GM23338 (cell line): ENCODE measurements at regions not wholly inside any gene's neighbourhood (a gene's known extent, or its start where the extent isn't known, plus 50 kb on each side); places are given as distances from the start of the nearest gene placed in this dataset.
A peak's percentile ranks its signal among the peaks of the same experiment; 100 is the strongest.

Experiments
- ATAC-seq: fragments of 200-7000 bp; cut with Tn5 transposase; 3 replicates; pipeline ENCODE4 v1.9.1; 2020
- DNase-seq: peaks from one replicate; pipeline ENCODE4 v3.0.0-alpha.2; 2015; ENCODE audit warnings: low spot score
- H2AFZ ChIP-seq: fragments of 200-600 bp; sonication (generic); 2 replicates; pipeline ENCODE4 v1.8.0; 2016; ENCODE audit warnings: antibody characterized with exemption, mild to moderate bottlenecking, moderate library complexity
- H3F3A ChIP-seq: fragments of 200-600 bp; sonication (generic); replicated peaks from 2 replicates; pipeline ENCODE4 v1.8.0; 2017; ENCODE audit warnings: antibody characterized with exemption, mixed run types, low read depth
- H3K27ac ChIP-seq: fragments of 200-600 bp; sonication (generic); 2 replicates; pipeline ENCODE4 v1.6.1; 2016; ENCODE audit warnings: low read depth
- H3K27me3 ChIP-seq: fragments of 200-600 bp; sonication (generic); 2 replicates; pipeline ENCODE4 v1.8.0; 2016; ENCODE audit warnings: mild to moderate bottlenecking, mixed run types, moderate library complexity; ENCODE audit not compliant: insufficient read depth
- H3K36me3 ChIP-seq: fragments of 200-600 bp; sonication (generic); 2 replicates; pipeline ENCODE4 v1.8.0; 2016; ENCODE audit warnings: mild to moderate bottlenecking; ENCODE audit not compliant: insufficient read depth
- H3K4me1 ChIP-seq: fragments of 200-600 bp; sonication (generic); 2 replicates; pipeline ENCODE4 v1.8.0; 2016; ENCODE audit warnings: mild to moderate bottlenecking, moderate library complexity; ENCODE audit not compliant: insufficient read depth
- H3K4me2 ChIP-seq: fragments of 200-600 bp; sonication (generic); 2 replicates; pipeline ENCODE4 v1.7.1; 2017; ENCODE audit warnings: mixed run types
- H3K4me3 ChIP-seq: fragments of 200-600 bp; sonication (generic); 2 replicates; pipeline ENCODE4 v1.6.1; 2016; ENCODE audit warnings: mixed run types
- H3K79me2 ChIP-seq: fragments of 200-600 bp; sonication (generic); replicated peaks from 2 replicates; pipeline ENCODE4 v1.8.0; 2017; ENCODE audit warnings: mild to moderate bottlenecking; ENCODE audit not compliant: insufficient read depth
- H3K9me2 ChIP-seq: fragments of 200-600 bp; sonication (generic); 2 replicates; pipeline ENCODE4 v1.8.0; 2017; ENCODE audit not compliant: insufficient read depth
- H4K20me1 ChIP-seq: fragments of 200-600 bp; sonication (generic); replicated peaks from 2 replicates; pipeline ENCODE4 v1.8.0; 2017; ENCODE audit warnings: mild to moderate bottlenecking; ENCODE audit not compliant: insufficient read depth
- H3K27ac Mint-ChIP-seq: 2 replicates; pipeline ENCODE4 v1.8.0; 2020; ENCODE audit warnings: inconsistent platforms, mild to moderate bottlenecking, moderate library complexity, mixed read lengths
- H3K27me3 Mint-ChIP-seq: 3 replicates; pipeline ENCODE4 v1.8.0; 2022; ENCODE audit warnings: low read depth, mild to moderate bottlenecking, moderate library complexity, mixed read lengths, inconsistent platforms; ENCODE audit not compliant: insufficient read depth, poor library complexity
- H3K36me3 Mint-ChIP-seq: 3 replicates; pipeline ENCODE4 v1.8.0; 2021; ENCODE audit warnings: low read depth, mild to moderate bottlenecking, inconsistent platforms, moderate library complexity, mixed read lengths
- H3K4me1 Mint-ChIP-seq: 3 replicates; pipeline ENCODE4 v1.8.0; 2020; ENCODE audit warnings: mild to moderate bottlenecking, inconsistent platforms, mixed read lengths
- H3K4me3 Mint-ChIP-seq: 3 replicates; pipeline ENCODE4 v1.8.0; 2021; ENCODE audit warnings: moderate library complexity, mild to moderate bottlenecking, inconsistent platforms, mixed read lengths
- H3K9me3 Mint-ChIP-seq: 3 replicates; pipeline ENCODE4 v1.8.0; 2020; ENCODE audit warnings: moderate library complexity, mild to moderate bottlenecking, inconsistent platforms, mixed read lengths
- CTCF ChIP-seq, 2 experiments: fragments of 200-600 bp in 1 of 2; sonication (generic) in 1 of 2; conservative IDR thresholded peaks; 2 replicates each; pipeline versions ENCODE4 v1.5.1 to v1.6.1; 2016 to 2017; ENCODE audit warnings: antibody characterized with exemption in 2 of 2, low read depth in 2 of 2, mild to moderate bottlenecking in 2 of 2, moderate library complexity in 1 of 2
- EZH2 ChIP-seq: fragments of 200-600 bp; sonication (generic); IDR thresholded peaks from one replicate; pipeline ENCODE4 v1.8.0; 2017; ENCODE audit warnings: antibody characterized with exemption, mild to moderate bottlenecking, low read depth; ENCODE audit not compliant: unreplicated experiment
- EZH2phosphoT487 ChIP-seq: fragments of 200-600 bp; sonication (generic); IDR thresholded peaks from one replicate; pipeline ENCODE4 v1.8.1; 2018; ENCODE audit warnings: antibody characterized with exemption; ENCODE audit not compliant: unreplicated experiment
- JUNB ChIP-seq: IDR thresholded peaks from one replicate; pipeline ENCODE4 v1.6.1; 2016; ENCODE audit warnings: antibody characterized with exemption; ENCODE audit not compliant: unreplicated experiment
- NANOG ChIP-seq: IDR thresholded peaks from 2 replicates; pipeline ENCODE4 v1.6.1; 2016; ENCODE audit warnings: antibody characterized with exemption, borderline replicate concordance
- REST ChIP-seq: IDR thresholded peaks from one replicate; pipeline ENCODE4 v1.6.1; 2018; ENCODE audit warnings: antibody characterized with exemption; ENCODE audit not compliant: unreplicated experiment
- STAT1 ChIP-seq: IDR thresholded peaks from one replicate; pipeline ENCODE4 v1.6.1; 2016; ENCODE audit warnings: antibody characterized with exemption; ENCODE audit not compliant: unreplicated experiment
- ZNF114 ChIP-seq: fragments of 250-450 bp; sonication (Bioruptor Pico); IDR thresholded peaks from 2 replicates; pipeline ENCODE4 v1.5.0; 2020; ENCODE audit warnings: mild to moderate bottlenecking, moderate library complexity
- ZNF462 ChIP-seq: fragments of 250-450 bp; sonication (Bioruptor Pico); IDR thresholded peaks from 2 replicates; pipeline ENCODE4 v1.5.0; 2020; ENCODE audit warnings: mild to moderate bottlenecking, moderate library complexity

- H3K4me2 ChIP-seq, result no peak overlapping the region
- TF ChIP-seq ZNF462 (CRISPR knock-in tag), result no peak
- TF ChIP-seq NANOG, result no peak
- TF ChIP-seq ZNF114 (CRISPR knock-in tag), result no peak
- no peak for TF ChIP-seq JUNB
- no peak for TF ChIP-seq CTCF (conservative IDR thresholded peaks at IDR 0.05; ENCODE audit: low read depth in 2 of 2)
- TF ChIP-seq REST, result no peak
- TF ChIP-seq STAT1, result no peak
- no peak for TF ChIP-seq EZH2
- no peak for TF ChIP-seq EZH2phosphoT487
- H3K4me1 ChIP-seq, result peaks cover 11% of the 10 kb centered on the region; the same call in 1 of the 2 replicates
- H3K9me2 ChIP-seq, result no peaks in the 10 kb centered on the region
- no peaks in the 10 kb centered on the region for H3K27me3 Mint-ChIP-seq
- no peaks in the 10 kb centered on the region for H4K20me1 ChIP-seq
- no peak overlapping the region for H3K4me3 ChIP-seq
- H3K36me3 ChIP-seq, result no peaks in the 10 kb centered on the region
- no peak overlapping the region for H3K27ac ChIP-seq
- no peaks in the 10 kb centered on the region for H3K9me3 Mint-ChIP-seq
- H3F3A ChIP-seq, result no peaks in the 10 kb centered on the region
- H3K4me3 Mint-ChIP-seq, result no peak overlapping the region
- no peaks in the 10 kb centered on the region for H3K27me3 ChIP-seq
- H3K36me3 Mint-ChIP-seq, result no peaks in the 10 kb centered on the region
- no peak overlapping the region for H3K27ac Mint-ChIP-seq
- peak; percentile 83 for ATAC-seq
- DNase-seq, result peak; percentile 36
- no peaks in the 10 kb centered on the region for H3K79me2 ChIP-seq
- H2AFZ ChIP-seq, result peak overlapping the region; percentile 73; the same call in 1 of the 2 replicates
- peaks cover 16% of the 10 kb centered on the region for H3K4me1 Mint-ChIP-seq
Observed at GRCh38 chr14:76551906-76552305, 176.0 kb downstream of the ESRRB start.
